SU-DHL-6 (cell line): ENCODE measurements at regions not wholly inside any gene's neighbourhood (a gene's known extent, or its start where the extent isn't known, plus 50 kb on each side); places are given as distances from the start of the nearest gene placed in this dataset.

ENCODE experiments used
- EZH2phosphoT487 ChIP-seq: fragments of 200-600 bp; sonication (generic), shearing (Covaris generic); conservative IDR thresholded peaks from 2 replicates; pipeline ENCODE4 v1.6.1; 2018; ENCODE audit warnings: mild to moderate bottlenecking, antibody characterized with exemption, low read length, moderate library complexity, mixed read lengths
- TF ChIP-seq, protein P1 (sequence below): fragments of 200-600 bp; sonication (generic); IDR thresholded peaks from one replicate; pipeline ENCODE4 v1.5.1; 2017; ENCODE audit warnings: antibody characterized with exemption, mild to moderate bottlenecking, low read length, moderate library complexity; ENCODE audit not compliant: insufficient read depth, poor library complexity, severe bottlenecking

DNA sequence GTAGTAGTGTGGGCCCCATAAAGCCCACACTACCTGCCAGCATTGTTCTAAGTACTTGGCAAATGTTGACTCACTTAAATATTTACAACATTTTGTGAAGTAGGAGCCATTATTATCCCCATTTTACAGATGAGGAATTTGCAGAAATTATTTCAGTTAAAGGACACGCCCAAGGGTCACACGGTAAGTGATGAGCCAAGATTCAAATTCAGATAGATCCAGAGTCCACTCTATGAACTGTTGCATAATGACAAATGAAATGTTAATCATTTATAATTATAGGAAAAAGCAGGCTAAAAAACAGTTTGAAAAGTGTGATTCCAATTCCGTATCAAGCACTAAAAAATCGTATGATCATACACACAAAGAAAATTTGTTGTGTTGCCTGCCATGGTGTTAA lies 108.4 kb downstream of the MDH1 start:
- TF ChIP-seq, protein P1, sequence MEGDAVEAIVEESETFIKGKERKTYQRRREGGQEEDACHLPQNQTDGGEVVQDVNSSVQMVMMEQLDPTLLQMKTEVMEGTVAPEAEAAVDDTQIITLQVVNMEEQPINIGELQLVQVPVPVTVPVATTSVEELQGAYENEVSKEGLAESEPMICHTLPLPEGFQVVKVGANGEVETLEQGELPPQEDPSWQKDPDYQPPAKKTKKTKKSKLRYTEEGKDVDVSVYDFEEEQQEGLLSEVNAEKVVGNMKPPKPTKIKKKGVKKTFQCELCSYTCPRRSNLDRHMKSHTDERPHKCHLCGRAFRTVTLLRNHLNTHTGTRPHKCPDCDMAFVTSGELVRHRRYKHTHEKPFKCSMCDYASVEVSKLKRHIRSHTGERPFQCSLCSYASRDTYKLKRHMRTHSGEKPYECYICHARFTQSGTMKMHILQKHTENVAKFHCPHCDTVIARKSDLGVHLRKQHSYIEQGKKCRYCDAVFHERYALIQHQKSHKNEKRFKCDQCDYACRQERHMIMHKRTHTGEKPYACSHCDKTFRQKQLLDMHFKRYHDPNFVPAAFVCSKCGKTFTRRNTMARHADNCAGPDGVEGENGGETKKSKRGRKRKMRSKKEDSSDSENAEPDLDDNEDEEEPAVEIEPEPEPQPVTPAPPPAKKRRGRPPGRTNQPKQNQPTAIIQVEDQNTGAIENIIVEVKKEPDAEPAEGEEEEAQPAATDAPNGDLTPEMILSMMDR: no peak
- TF ChIP-seq EZH2phosphoT487: no peak
